GM19351 (cell line): ENCODE measurements at regions not wholly inside any gene's neighbourhood (a gene's known extent, or its start where the extent isn't known, plus 50 kb on each side); places are given as distances from the start of the nearest gene placed in this dataset.
"Not testable (repeated sequence)": the region's sequence is repeated elsewhere in the genome, so short reads cannot be mapped to it uniquely, and the experiment has no call there.

ENCODE experiments used
- ATAC-seq: cut with Tn5 transposase; IDR thresholded peaks from one replicate; pipeline ENCODE4 v1.9.1; 2021; ENCODE audit warnings: mild to moderate bottlenecking, moderate library complexity; ENCODE audit not compliant: unreplicated experiment

DNA sequence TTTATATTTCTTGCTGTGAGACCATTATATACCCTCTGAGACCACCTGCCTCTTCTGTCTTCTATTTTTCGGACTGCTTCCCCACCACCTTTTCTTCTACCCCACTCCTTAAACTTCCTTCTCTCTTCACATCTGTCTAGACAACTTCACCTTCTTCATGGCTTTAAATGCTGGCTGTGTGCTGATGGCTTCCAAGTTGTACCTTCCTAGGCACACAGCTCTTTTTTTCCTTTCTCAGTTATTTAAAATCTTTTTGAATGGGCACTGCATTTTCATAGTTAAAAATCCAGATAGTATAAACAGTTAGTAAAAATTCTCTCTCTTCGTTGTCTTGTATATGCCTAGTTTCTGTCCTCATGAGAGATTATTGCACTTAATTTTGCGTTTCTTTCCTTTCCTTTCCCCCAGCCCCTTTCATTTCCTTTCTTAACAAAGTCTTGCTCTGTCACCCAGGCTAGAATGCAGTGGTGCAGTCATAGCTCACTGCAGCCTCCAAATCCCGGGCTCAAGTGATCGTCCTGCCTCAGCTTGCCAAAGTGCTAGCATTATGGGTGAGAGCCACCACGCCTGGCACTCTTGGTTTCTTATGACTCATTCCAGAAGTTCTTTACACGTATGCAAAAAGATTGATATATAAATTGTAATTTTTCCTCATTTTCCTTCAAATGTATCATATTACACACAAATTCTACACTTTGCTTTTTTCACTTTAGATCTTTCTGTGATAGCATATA is 114.3 kb downstream of the NPIPB5 start:
- no peak for ATAC-seq

GRCh38 chr16:22625967-22626366 is 115.3 kb downstream of the NPIPB5 start:
- no peak for ATAC-seq

- no peak for ATAC-seq
Measured at GRCh38 chr16:22627043-22627442, 116.4 kb downstream of the NPIPB5 start.

- ATAC-seq = no peak
Measured at GRCh38 chr16:22628994-22629393, 118.3 kb downstream of the NPIPB5 start.

DNA sequence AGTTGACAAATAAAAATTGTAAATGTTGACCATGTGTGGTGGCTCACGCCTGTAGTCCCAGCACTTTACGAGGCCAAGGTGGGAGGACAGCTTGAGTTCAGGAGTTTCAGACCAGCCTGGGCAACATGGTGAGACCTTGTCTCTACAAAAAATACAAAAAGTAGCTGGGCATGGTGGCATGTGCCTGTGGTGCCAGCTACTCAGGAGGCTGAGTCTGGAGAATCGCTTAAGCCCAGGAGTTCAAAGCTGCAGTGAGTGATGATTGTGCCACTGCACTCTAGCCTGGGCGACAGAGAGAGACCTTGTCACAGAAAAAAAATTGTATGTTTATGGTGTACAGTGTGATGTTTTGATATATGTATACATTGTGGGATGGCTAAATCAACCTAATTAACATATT is 119.6 kb downstream of the NPIPB5 start:
- ATAC-seq = no peak

GRCh38 chr16:22631264-22631663 is 120.6 kb downstream of the NPIPB5 start:
- no peak for ATAC-seq

DNA sequence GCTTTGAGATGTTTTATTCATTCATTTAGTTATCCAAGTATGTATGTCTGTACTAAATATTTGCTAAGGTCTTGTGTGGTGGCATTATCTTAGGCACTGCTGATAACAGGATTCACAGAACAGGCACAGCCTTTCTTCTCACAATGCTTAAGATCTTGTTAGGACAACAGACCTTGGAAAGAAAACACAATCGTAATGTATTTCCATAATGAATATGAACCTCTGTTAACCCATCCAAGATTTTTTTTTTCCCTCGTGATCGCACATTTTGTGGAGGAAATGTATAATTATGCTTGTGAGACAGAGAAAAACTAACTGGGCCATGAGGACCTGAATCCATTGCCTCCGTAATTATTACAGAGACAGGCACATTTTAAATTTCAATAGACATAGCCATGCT is 121.9 kb downstream of the NPIPB5 start:
- no peak for ATAC-seq

GRCh38 chr16:22633280-22633679 is 122.6 kb downstream of the NPIPB5 start:
- ATAC-seq = no peak

DNA sequence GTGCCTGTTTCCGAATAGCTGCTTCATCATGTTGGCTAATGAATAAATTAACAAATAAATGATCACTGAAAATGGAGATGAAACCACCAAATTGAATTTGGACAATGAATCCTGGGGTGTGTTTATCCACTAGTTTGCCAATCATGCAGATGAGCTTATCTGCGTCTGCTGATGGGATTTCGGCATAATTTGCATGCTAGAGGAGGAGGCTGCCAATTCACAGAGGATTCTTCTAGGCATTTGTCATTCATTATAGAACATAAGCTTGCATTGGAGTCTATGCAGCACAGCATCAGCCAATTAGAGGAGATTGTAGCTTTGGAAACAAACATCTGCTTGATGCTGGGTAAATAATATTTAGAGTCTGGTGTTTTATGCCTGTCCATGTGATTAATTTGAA is 123.1 kb downstream of the NPIPB5 start:
- no peak for ATAC-seq

DNA sequence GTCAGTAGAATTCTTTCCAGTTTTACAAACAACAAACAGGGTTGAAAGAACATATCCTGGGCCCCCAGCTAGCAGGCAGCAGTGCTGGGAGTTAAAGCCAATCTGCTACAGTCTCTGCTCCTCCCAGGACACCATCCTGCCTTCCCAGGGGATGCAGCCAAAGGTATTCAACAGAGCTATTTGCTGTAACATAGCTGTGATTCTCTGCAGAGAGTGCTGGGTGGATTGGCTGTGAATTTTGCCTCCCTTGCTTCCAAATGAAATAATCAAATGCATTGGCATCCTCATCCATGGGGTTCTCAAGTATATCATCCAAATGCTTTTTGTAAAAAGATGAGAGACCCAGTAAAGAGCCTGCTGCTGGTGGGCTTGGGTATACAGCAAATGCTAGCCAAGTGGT is 124.3 kb downstream of the NPIPB5 start:
- no peak for ATAC-seq

- ATAC-seq = no peak
Measured at GRCh38 chr16:22635357-22635761, 124.7 kb downstream of the NPIPB5 start.

- no peak for ATAC-seq
Measured at GRCh38 chr16:22635801-22636200, 125.1 kb downstream of the NPIPB5 start.

GRCh38 chr16:22638393-22639206 is 127.9 kb downstream of the NPIPB5 start:
- ATAC-seq = no peak

- ATAC-seq = no peak
Measured at GRCh38 chr16:22641131-22641628, 130.5 kb downstream of the NPIPB5 start.

DNA sequence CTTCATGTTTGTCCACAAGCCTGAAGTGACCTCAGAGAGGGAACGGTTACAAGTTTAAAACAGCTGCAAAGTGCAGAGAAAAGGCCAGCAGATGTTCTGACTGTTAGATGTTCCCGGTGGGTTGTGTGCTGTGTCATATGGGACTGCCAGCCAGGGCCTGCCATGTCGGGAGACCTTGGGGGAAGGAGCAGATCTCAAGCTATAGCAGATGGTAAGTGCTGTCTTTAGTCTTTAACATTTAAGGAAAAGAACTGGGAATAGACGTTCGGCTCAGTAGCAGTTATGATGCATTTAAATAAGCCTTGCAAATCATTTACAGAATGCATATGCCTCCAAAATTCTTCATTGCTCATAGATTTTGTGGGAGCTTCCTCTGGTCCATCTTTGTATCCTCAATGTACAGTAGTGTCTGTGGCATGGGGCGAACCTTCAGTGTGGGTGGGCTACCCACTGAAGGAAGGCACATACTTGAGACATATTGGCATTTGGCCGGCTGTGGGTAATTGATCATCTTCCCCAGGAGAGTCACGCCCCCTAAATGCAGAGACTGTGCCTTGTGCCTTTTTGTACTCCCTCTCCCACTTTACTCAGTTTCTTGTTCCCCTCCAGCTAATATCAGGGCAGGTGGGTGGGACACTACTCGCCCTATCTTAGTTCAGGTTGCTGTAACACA is 131.9 kb downstream of the NPIPB5 start:
- no peak for ATAC-seq

DNA sequence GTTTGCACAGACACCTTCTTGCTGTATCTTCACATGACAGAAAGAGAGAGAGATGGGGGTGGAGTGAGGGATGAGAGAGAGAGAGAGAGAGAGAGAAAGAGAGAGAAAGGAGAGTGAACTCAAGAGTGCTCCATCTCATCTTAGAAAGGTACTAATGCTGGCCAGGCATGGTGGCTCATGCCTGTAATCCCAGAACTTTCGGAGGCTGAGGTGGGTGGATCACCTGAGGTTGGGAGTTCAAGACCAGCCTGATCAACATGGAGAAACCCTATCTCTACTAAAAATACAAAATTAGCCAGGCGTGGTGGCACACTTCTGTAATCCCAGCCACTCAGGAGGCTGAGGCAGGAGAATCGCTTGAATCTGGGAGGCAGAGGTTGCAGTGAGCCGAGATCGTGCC is 132.5 kb downstream of the NPIPB5 start:
- ATAC-seq = not testable (repeated sequence)

- ATAC-seq = no peak
Measured at GRCh38 chr16:22643886-22644285, 133.2 kb downstream of the NPIPB5 start.

DNA sequence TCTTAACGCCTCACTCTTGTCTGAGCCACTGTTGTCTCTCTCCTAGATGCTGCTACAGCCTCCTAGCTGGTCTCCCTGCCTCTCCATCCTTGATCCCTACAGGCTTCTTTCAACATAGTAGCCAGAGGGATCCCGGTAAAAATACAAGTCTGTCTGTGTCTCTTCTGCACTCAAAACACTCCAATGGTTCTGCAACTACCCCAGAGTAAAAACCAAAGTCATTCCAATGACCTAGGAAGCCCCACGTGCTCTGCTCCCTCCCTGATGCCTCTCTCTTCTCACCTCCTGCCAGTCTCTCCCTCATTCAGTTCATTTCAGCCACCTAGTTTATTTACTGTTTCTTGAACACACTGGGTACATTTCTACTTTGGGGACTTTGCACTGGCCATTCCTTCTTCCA is 135.2 kb downstream of the NPIPB5 start:
- ATAC-seq = no peak

DNA sequence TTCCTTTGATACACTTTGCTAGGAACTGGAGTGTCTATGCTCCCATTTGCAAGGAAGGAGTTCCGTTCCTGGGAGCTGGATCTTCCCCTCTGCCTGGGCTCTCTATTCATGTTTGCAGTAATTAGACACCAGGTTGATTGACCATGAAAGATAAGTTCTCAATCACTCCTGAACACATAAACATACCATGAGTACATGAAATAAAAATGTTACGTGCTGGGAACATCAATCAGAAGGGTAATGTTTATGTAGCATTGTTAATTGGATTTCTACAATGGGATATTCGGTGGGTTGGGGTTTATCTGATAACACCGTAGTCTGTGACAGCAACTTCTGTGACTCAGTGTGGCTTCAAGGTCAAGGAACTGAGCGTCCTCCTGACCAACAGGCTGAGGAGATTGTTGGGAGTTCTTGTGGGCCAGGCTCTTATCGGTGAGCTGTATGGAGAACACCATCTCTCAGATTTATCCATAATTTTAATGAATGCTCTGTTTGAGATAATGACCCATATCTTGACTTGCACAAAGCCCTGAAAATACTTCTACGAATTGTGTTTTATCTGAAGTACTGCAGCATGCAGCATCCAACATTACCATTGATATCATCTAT is 136.4 kb downstream of the NPIPB5 start:
- no peak for ATAC-seq

GRCh38 chr16:22648141-22648540 is 137.4 kb downstream of the NPIPB5 start:
- no peak for ATAC-seq

DNA sequence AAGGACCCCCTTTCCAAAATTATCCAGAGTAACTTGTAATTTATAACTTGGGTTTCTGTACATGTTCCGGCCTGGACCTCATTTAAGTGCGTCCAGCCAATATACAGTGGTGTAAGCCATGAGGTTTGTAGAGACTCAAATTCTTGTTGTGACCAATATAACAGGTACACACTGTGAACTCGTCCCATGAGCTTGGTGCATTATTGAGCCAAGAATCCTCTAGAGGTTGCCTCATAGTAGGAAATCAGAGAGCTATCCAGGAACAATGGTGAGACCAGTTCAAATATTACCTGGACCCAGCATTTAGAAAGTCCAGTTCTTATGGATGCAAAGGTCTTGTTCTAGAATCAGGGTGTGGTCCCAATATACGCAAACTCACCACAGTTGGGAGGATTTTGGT is 138.2 kb downstream of the NPIPB5 start:
- no peak for ATAC-seq
